Stimulated activated naive CD8-positive, alpha-beta T cell treated with anti-CD3 and anti-CD28 coated beads, Interleukin-15, amount 100 ng/mL, for 72 hours (primary cell): ENCODE measurements at regions not wholly inside any gene's neighbourhood (a gene's known extent, or its start where the extent isn't known, plus 50 kb on each side); places are given as distances from the start of the nearest gene placed in this dataset.

Source experiments
- ATAC-seq: fragments of 150-1000 bp; cut with Tn5 transposase; 2 replicates; pipeline ENCODE4 v1.10.0; 2021; ENCODE audit warnings: mild to moderate bottlenecking, moderate library complexity
- DNase-seq, 2 donors: peaks; one replicate each; pipeline ENCODE4 v3.0.0; 2021 to 2022
- H3K27ac Mint-ChIP-seq, 2 donors: one replicate each; pipeline ENCODE4 v1.8.0; 2022; ENCODE audit warnings: mild to moderate bottlenecking in 2 of 2, mixed read lengths in 2 of 2, moderate library complexity in 2 of 2
- H3K27me3 Mint-ChIP-seq: one replicate; pipeline ENCODE4 v1.8.0; 2022; ENCODE audit warnings: mixed read lengths
- H3K4me1 Mint-ChIP-seq: one replicate; pipeline ENCODE4 v1.8.0; 2022; ENCODE audit warnings: mild to moderate bottlenecking, mixed read lengths
- H3K4me3 Mint-ChIP-seq, 2 donors: one replicate each; pipeline ENCODE4 v1.8.0; 2022; ENCODE audit warnings: mild to moderate bottlenecking in 2 of 2, mixed read lengths in 2 of 2, moderate library complexity in 1 of 2
- H3K9me3 Mint-ChIP-seq, 2 donors: one replicate each; pipeline ENCODE4 v1.8.0; 2022; ENCODE audit warnings: mixed read lengths in 2 of 2

GRCh38 chr10:78937800-78938694 lies 130.7 kb upstream of the ZMIZ1 start:
- Mint-ChIP-seq H3K9me3 (peaks cover 5 to 7% of the 10 kb centered on the region in 2 donors), H3K27ac (peak overlapping the region in 1 of 2 donors; percentile 46), H3K27me3 (no peaks in the 10 kb centered on the region), H3K4me3 (no peak overlapping the region), H3K4me1 (no peaks in the 10 kb centered on the region)
- DNase-seq (no peak), ATAC-seq (peak; percentile 48)

- peaks cover 5 to 14% of the 10 kb centered on the region in 2 donors for H3K9me3 Mint-ChIP-seq
- no peak for ATAC-seq
- no peak for DNase-seq
- peak overlapping the region in 1 of 2 donors; percentile 46 for H3K27ac Mint-ChIP-seq
- H3K4me3 Mint-ChIP-seq = no peak overlapping the region
- H3K4me1 Mint-ChIP-seq = no peaks in the 10 kb centered on the region
- H3K27me3 Mint-ChIP-seq = no peaks in the 10 kb centered on the region
Measured at GRCh38 chr10:78938695-78939672, 129.8 kb upstream of the ZMIZ1 start.

- no peak overlapping the region for H3K27ac Mint-ChIP-seq
- no peak for DNase-seq
- ATAC-seq = no peak
- peaks cover 5 to 14% of the 10 kb centered on the region in 2 donors for H3K9me3 Mint-ChIP-seq
- no peak overlapping the region for H3K4me3 Mint-ChIP-seq
- peaks cover 7% of the 10 kb centered on the region for H3K4me1 Mint-ChIP-seq
- H3K27me3 Mint-ChIP-seq = no peaks in the 10 kb centered on the region
Measured at GRCh38 chr10:78942091-78942501, 126.7 kb upstream of the ZMIZ1 start.

- H3K4me1 Mint-ChIP-seq = peaks cover 7% of the 10 kb centered on the region
- H3K27me3 Mint-ChIP-seq = no peaks in the 10 kb centered on the region
- no peak for ATAC-seq
- no peak overlapping the region for H3K27ac Mint-ChIP-seq
- no peak for DNase-seq
- H3K9me3 Mint-ChIP-seq = peaks cover 5 to 14% of the 10 kb centered on the region in 2 donors
- no peak overlapping the region for H3K4me3 Mint-ChIP-seq
Measured at GRCh38 chr10:78944723-78945312, 123.9 kb upstream of the ZMIZ1 start.

- H3K27ac Mint-ChIP-seq = peak overlapping the region in 1 of 2 donors; percentile 31
- H3K4me1 Mint-ChIP-seq = peaks cover 7% of the 10 kb centered on the region
- ATAC-seq (no peak), DNase-seq (no peak)
- H3K4me3 Mint-ChIP-seq = no peak overlapping the region
- peaks cover 5 to 14% of the 10 kb centered on the region in 2 donors for H3K9me3 Mint-ChIP-seq
- H3K27me3 Mint-ChIP-seq = no peaks in the 10 kb centered on the region
Measured at GRCh38 chr10:78945838-78946237, 122.9 kb upstream of the ZMIZ1 start.

- peaks cover 7% of the 10 kb centered on the region for H3K4me1 Mint-ChIP-seq
- peaks cover 5 to 14% of the 10 kb centered on the region in 2 donors for H3K9me3 Mint-ChIP-seq
- H3K27ac Mint-ChIP-seq = no peak overlapping the region
- H3K27me3 Mint-ChIP-seq = no peaks in the 10 kb centered on the region
- DNase-seq = no peak
- no peak overlapping the region for H3K4me3 Mint-ChIP-seq
- no peak for ATAC-seq
Measured at GRCh38 chr10:78947226-78947625, 121.5 kb upstream of the ZMIZ1 start.

- no peaks in the 10 kb centered on the region for H3K27me3 Mint-ChIP-seq
- ATAC-seq = no peak
- peaks cover 3 to 10% of the 10 kb centered on the region in 2 donors for H3K9me3 Mint-ChIP-seq
Measured at GRCh38 chr10:78947733-78948132, 121.0 kb upstream of the ZMIZ1 start.

GRCh38 chr10:78948621-78949030 lies 120.1 kb upstream of the ZMIZ1 start:
- peaks cover 7% of the 10 kb centered on the region for H3K4me1 Mint-ChIP-seq
- ATAC-seq (no peak), DNase-seq (no peak)
- no peak overlapping the region for H3K4me3 Mint-ChIP-seq
- H3K27me3 Mint-ChIP-seq = no peaks in the 10 kb centered on the region
- peaks cover 0 to under 1% of the 10 kb centered on the region in 2 donors for H3K9me3 Mint-ChIP-seq
- H3K27ac Mint-ChIP-seq = no peak overlapping the region

More at GRCh38 chr10:78947733-78948132, 121.0 kb upstream of the ZMIZ1 start:
- H3K4me1 Mint-ChIP-seq = peaks cover 7% of the 10 kb centered on the region
- H3K4me3 Mint-ChIP-seq = no peak overlapping the region
- H3K27ac Mint-ChIP-seq = no peak overlapping the region
- DNase-seq = no peak

GRCh38 chr10:78950656-78951587 lies 117.8 kb upstream of the ZMIZ1 start:
- no peaks in the 10 kb centered on the region for H3K27me3 Mint-ChIP-seq

GRCh38 chr10:78952030-78952429 lies 116.7 kb upstream of the ZMIZ1 start:
- Mint-ChIP-seq H3K4me1 (no peaks in the 10 kb centered on the region), H3K9me3 (no peaks in the 10 kb centered on the region), H3K27me3 (no peaks in the 10 kb centered on the region), H3K4me3 (no peak overlapping the region), H3K27ac (no peak overlapping the region)
- no peak for ATAC-seq
- DNase-seq = no peak

More at GRCh38 chr10:78950656-78951587, 117.8 kb upstream of the ZMIZ1 start:
- Mint-ChIP-seq H3K27ac (no peak overlapping the region), H3K4me1 (no peaks in the 10 kb centered on the region), H3K9me3 (no peaks in the 10 kb centered on the region), H3K4me3 (no peak overlapping the region)
- ATAC-seq = no peak
- no peak for DNase-seq

- Mint-ChIP-seq H3K4me3 (no peak overlapping the region), H3K27me3 (no peaks in the 10 kb centered on the region), H3K4me1 (no peaks in the 10 kb centered on the region), H3K27ac (peak overlapping the region in 1 of 2 donors; percentile 43), H3K9me3 (no peaks in the 10 kb centered on the region)
- no peak for ATAC-seq
- DNase-seq = no peak
Measured at GRCh38 chr10:78952686-78953085, 116.1 kb upstream of the ZMIZ1 start.

GRCh38 chr10:78953113-78953798 lies 115.5 kb upstream of the ZMIZ1 start:
- Mint-ChIP-seq H3K9me3 (no peaks in the 10 kb centered on the region), H3K4me3 (no peak overlapping the region), H3K4me1 (no peaks in the 10 kb centered on the region), H3K27ac (peak overlapping the region in 1 of 2 donors; percentile 30), H3K27me3 (no peaks in the 10 kb centered on the region)
- no peak for ATAC-seq
- DNase-seq = no peak

- DNase-seq = no peak
- Mint-ChIP-seq H3K27me3 (no peaks in the 10 kb centered on the region), H3K27ac (peak overlapping the region in 1 of 2 donors; percentile 20), H3K4me1 (no peaks in the 10 kb centered on the region), H3K9me3 (no peaks in the 10 kb centered on the region), H3K4me3 (no peak overlapping the region)
- ATAC-seq = no peak
Measured at GRCh38 chr10:78953799-78954297, 114.9 kb upstream of the ZMIZ1 start.

GRCh38 chr10:78954689-78955088 lies 114.1 kb upstream of the ZMIZ1 start:
- DNase-seq (no peak), ATAC-seq (no peak)
- no peaks in the 10 kb centered on the region for H3K4me1 Mint-ChIP-seq
- H3K4me3 Mint-ChIP-seq = no peak overlapping the region
- no peaks in the 10 kb centered on the region for H3K9me3 Mint-ChIP-seq
- H3K27me3 Mint-ChIP-seq = no peaks in the 10 kb centered on the region
- no peak overlapping the region for H3K27ac Mint-ChIP-seq
